Ovary (tissue), 3 donors: ENCODE measurements at regions not wholly inside any gene's neighbourhood (a gene's known extent, or its start where the extent isn't known, plus 50 kb on each side); places are given as distances from the start of the nearest gene placed in this dataset.

Experiments
- CTCF ChIP-seq, 3 donors: fragments of 450-650 bp in 2 of 3; fragments of 200-600 bp in 1 of 3; IDR thresholded peaks; one replicate each; pipeline versions ENCODE4 v1.5.1 to v1.8.0; 2016 to 2022; ENCODE audit warnings: antibody characterized with exemption in 3 of 3, mild to moderate bottlenecking in 1 of 3
- EP300 ChIP-seq: sonication (generic); formaldehyde crosslinking; IDR thresholded peaks from one replicate; pipeline ENCODE4 v1.6.1; 2017; ENCODE audit warnings: antibody characterized with exemption
- POLR2A ChIP-seq: fragments of 450-650 bp; IDR thresholded peaks from one replicate; pipeline ENCODE4 v1.6.1; 2017; ENCODE audit warnings: antibody characterized with exemption, mild to moderate bottlenecking, moderate library complexity
- donor health status: DM: no; HTN: no; CAD: no.

- TF ChIP-seq CTCF (IDR thresholded peaks at IDR 0.05) = no peak
- TF ChIP-seq POLR2A = no peak
- TF ChIP-seq EP300 = no peak
These were observed 156.2 kb upstream of the KCNH7 start for GRCh38 chr2:162994718-162995117.
